Gastroesophageal sphincter (tissue), 2 donors: ENCODE measurements at regions not wholly inside any gene's neighbourhood (a gene's known extent, or its start where the extent isn't known, plus 50 kb on each side); places are given as distances from the start of the nearest gene placed in this dataset.

ENCODE experiments used
- EP300 ChIP-seq: sonication (generic); formaldehyde crosslinking; IDR thresholded peaks from one replicate; pipeline ENCODE4 v1.6.1; 2017; ENCODE audit warnings: antibody characterized with exemption, mild to moderate bottlenecking
- POLR2AphosphoS5 ChIP-seq: sonication (generic); formaldehyde crosslinking; IDR thresholded peaks from one replicate; pipeline ENCODE4 v1.6.1; 2017; ENCODE audit warnings: antibody characterized with exemption

DNA sequence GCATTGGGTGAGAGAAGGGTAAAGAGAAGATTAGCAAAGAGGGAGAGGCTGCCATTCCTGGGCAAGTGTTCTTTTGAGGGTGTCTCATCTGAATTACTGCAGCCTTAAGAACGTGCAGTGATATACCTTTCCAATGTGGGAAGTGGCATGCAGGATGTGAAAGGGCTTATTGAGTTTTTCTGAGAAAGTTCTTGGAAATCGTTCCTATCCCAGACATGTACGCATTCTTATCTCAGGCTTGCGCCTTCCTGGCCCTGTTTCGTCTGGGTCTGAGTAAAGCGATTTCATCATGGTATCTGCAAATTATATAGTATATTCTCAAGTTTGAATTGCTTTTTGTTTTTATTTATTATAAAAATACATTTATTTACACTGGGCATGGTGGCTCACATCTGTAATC is 699.8 kb downstream of the TRAM1L1 start:
- TF ChIP-seq POLR2AphosphoS5 (no peak), EP300 (no peak)
